CD8-positive, alpha-beta memory T cell (primary cell): ENCODE measurements at regions not wholly inside any gene's neighbourhood (a gene's known extent, or its start where the extent isn't known, plus 50 kb on each side); places are given as distances from the start of the nearest gene placed in this dataset.

Experiments used
- CTCF ChIA-PET: fragments of 350-600 bp; sonication (Branson Sonifier 250); formaldehyde crosslinking; loops from one replicate; lab custom pipeline; 2021; ENCODE audit warnings: antibody characterized with exemption; lab: Charles Lee
- POLR2A ChIA-PET: fragments of 350-600 bp; sonication (Branson Sonifier 250); formaldehyde crosslinking; loops from one replicate; lab custom pipeline; 2021; ENCODE audit warnings: antibody characterized with exemption; lab: Charles Lee
- DNase-seq, 5 donors: peaks; one replicate each; pipeline versions ENCODE4 v3.0.0 to v3.0.0-alpha.2; 2020 to 2022; ENCODE audit warnings: mixed read lengths in 1 of 5
- H3K27ac ChIP-seq: one replicate; pipeline ENCODE4 v1.7.0; 2013; ENCODE audit warnings: low read depth, mild to moderate bottlenecking, low read length, moderate library complexity
- H3K27me3 ChIP-seq: 2 replicates; pipeline ENCODE4 v1.7.0; 2013; ENCODE audit warnings: low read length, mild to moderate bottlenecking; ENCODE audit not compliant: insufficient read depth, poor library complexity, severe bottlenecking
- H3K36me3 ChIP-seq: 2 replicates; pipeline ENCODE4 v1.7.0; 2013; ENCODE audit warnings: mild to moderate bottlenecking, low read length, moderate library complexity; ENCODE audit not compliant: insufficient read depth
- H3K4me1 ChIP-seq: 2 replicates; pipeline ENCODE4 v1.7.0; 2013; ENCODE audit warnings: mild to moderate bottlenecking, low read length, moderate library complexity; ENCODE audit not compliant: insufficient read depth
- H3K4me3 ChIP-seq: 2 replicates; pipeline ENCODE4 v1.7.0; 2013; ENCODE audit warnings: mild to moderate bottlenecking, low read length
- H3K9me3 ChIP-seq: 2 replicates; pipeline ENCODE4 v1.7.0; 2013; ENCODE audit warnings: mild to moderate bottlenecking, low read length
- H3K27ac Mint-ChIP-seq, 8 donors: one replicate each; pipeline ENCODE4 v1.8.0; 2020 to 2021; ENCODE audit warnings: mixed read lengths in 8 of 8, mild to moderate bottlenecking in 6 of 8, inconsistent platforms in 3 of 8, moderate library complexity in 3 of 8
- H3K27me3 Mint-ChIP-seq, 2 donors: one replicate each; pipeline ENCODE4 v1.8.0; 2020 to 2021; ENCODE audit warnings: mixed read lengths in 2 of 2, mild to moderate bottlenecking in 1 of 2, moderate library complexity in 1 of 2
- H3K36me3 Mint-ChIP-seq, 3 donors: one replicate each; pipeline ENCODE4 v1.8.0; 2020 to 2021; ENCODE audit warnings: mixed read lengths in 3 of 3, inconsistent platforms in 1 of 3, mild to moderate bottlenecking in 1 of 3
- H3K4me1 Mint-ChIP-seq, 3 donors: one replicate each; pipeline ENCODE4 v1.8.0; 2020 to 2021; ENCODE audit warnings: mixed read lengths in 3 of 3, inconsistent platforms in 1 of 3, mild to moderate bottlenecking in 1 of 3
- H3K4me3 Mint-ChIP-seq, 7 donors: one replicate each; pipeline ENCODE4 v1.8.0; 2020 to 2021; ENCODE audit warnings: mixed read lengths in 7 of 7, mild to moderate bottlenecking in 6 of 7, moderate library complexity in 4 of 7, inconsistent platforms in 2 of 7
- H3K9me3 Mint-ChIP-seq, 5 donors: one replicate each; pipeline ENCODE4 v1.8.0; 2020 to 2022; ENCODE audit warnings: mixed read lengths in 5 of 5, mild to moderate bottlenecking in 3 of 5, moderate library complexity in 2 of 5, inconsistent platforms in 1 of 5

DNA sequence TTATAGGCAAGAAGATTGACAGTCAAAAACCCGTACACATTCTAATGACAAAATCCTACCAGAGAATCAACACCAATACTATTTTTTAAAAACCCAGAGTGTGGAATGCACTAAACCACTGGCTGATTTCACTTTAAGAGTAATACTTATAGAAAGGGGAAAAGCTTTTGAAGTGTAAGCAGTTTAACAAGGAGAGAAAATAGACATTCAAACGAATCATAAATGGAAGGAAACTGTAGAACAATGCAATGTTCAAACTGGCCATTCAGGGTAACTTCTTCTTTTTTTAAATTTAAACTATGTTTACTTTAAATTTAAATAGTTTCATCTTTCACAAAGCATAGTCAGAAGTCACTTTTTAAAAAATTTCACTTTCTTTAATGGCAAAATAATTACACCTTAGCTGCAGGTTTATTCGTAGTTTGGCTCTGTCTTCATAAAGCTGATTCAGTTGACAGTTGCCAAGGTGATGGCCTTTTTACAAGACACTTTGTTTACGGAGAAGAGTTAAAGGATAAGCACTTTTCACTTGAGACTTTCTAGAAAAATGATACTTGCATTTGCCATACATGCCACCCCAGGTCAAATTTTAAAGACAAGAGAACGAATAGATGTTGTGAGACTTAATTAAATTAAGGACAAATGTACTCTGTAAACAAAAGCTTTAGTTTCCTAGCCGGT, 82.4 kb upstream of the KLF3 start:
- Histone ChIP-seq H3K4me1 (peaks cover 11% of the 10 kb centered on the region), H3K36me3 (no peaks in the 10 kb centered on the region), H3K27me3 (no peaks in the 10 kb centered on the region), H3K9me3 (no peaks in the 10 kb centered on the region), H3K27ac (no peak overlapping the region), H3K4me3 (no peak overlapping the region)
- DNase-seq: no peak
- H3K4me3 Mint-ChIP-seq: no peak overlapping the region
- H3K27ac Mint-ChIP-seq: peak overlapping the region in 2 of 8 donors; percentile 15 to 78
- ChIA-PET CTCF (interaction anchor here (1.1 kb wide), 1 partner anchor 230 kb away, joined by 3 read pairs; no protein-coding TSS in a partner anchor), POLR2A (interaction anchor here (0.6 kb wide), 1 partner anchor 77 kb away, joined by 4 read pairs; no protein-coding TSS in a partner anchor)
- H3K36me3 Mint-ChIP-seq: peaks cover 0 to 8% (median 2%) of the 10 kb centered on the region in 3 donors
- H3K9me3 Mint-ChIP-seq: peaks cover 0 to 2% (median 0%) of the 10 kb centered on the region in 5 donors
- H3K4me1 Mint-ChIP-seq: peaks cover 13 to 24% (median 18%) of the 10 kb centered on the region in 3 donors
- peaks cover 1 to 2% of the 10 kb centered on the region in 2 donors for H3K27me3 Mint-ChIP-seq

GRCh38 chr4:38582445-38582844, 81.6 kb upstream of the KLF3 start:
- POLR2A ChIA-PET: no interaction called here

DNA sequence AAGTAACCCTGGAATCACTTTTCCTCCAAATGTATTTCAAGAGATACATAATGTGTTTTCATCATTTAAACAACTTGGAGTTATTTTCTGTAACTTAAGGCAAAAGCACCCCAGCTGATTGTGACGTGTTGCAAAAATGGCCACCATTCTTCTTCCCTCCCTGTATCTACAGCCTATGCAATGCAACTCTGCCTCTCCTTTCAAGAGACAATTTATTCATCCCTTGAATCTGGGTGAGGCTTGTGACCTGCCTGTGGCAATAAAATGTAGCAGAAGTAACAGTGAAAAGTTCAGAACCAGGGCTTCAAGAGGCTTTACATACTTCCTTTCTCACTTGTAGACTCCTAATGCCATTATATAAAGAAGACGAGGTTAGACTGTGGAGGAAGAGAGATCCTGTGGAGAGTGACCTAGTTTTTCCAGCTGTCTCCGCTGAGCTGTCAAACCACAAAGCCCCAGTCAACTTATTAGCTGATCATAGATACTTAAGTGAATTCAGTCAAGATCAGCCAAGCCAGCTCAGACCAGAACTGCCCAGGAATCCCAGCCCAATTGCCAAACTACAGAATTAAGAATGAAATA, 81.0 kb upstream of the KLF3 start:
- H3K27ac ChIP-seq: no peak overlapping the region
- peaks cover 0 to 10% (median 6%) of the 10 kb centered on the region in 3 donors for H3K36me3 Mint-ChIP-seq
- H3K36me3 ChIP-seq: no peaks in the 10 kb centered on the region
- ChIA-PET POLR2A (interaction anchor here (0.6 kb wide), 1 partner anchor 531 kb away, joined by 3 read pairs; no protein-coding TSS in a partner anchor), CTCF (interaction anchor here (1.1 kb wide), 1 partner anchor 231 kb away, joined by 3 read pairs; no protein-coding TSS in a partner anchor)
- peaks cover 0 to 2% (median 0%) of the 10 kb centered on the region in 5 donors for H3K9me3 Mint-ChIP-seq
- H3K4me1 ChIP-seq: peaks cover 11% of the 10 kb centered on the region
- no peaks in the 10 kb centered on the region for H3K9me3 ChIP-seq
- no peak overlapping the region for H3K4me3 ChIP-seq
- peak overlapping the region in 7 of 8 donors; percentile 31 to 85 (median 68) for H3K27ac Mint-ChIP-seq
- peak in 2 of 5 donors; percentile 4 to 47 for DNase-seq
- H3K4me3 Mint-ChIP-seq: peak overlapping the region in 5 of 7 donors; percentile 5 to 71 (median 40)
- no peaks in the 10 kb centered on the region for H3K27me3 ChIP-seq
- H3K4me1 Mint-ChIP-seq: peaks cover 13 to 25% (median 18%) of the 10 kb centered on the region in 3 donors
- H3K27me3 Mint-ChIP-seq: peaks cover 2 to 5% of the 10 kb centered on the region in 2 donors

More at GRCh38 chr4:38582445-38582844, 81.6 kb upstream of the KLF3 start:
- DNase-seq: no peak
- Mint-ChIP-seq H3K4me1 (peaks cover 13 to 24% (median 18%) of the 10 kb centered on the region in 3 donors), H3K27ac (peak overlapping the region in 5 of 8 donors; percentile 31 to 85 (median 64)), H3K4me3 (peak overlapping the region in 1 of 7 donors; percentile 10), H3K36me3 (peaks cover 0 to 8% (median 6%) of the 10 kb centered on the region in 3 donors), H3K27me3 (peaks cover 1 to 5% of the 10 kb centered on the region in 2 donors), H3K9me3 (peaks cover 0 to 2% (median 0%) of the 10 kb centered on the region in 5 donors)
- H3K36me3 ChIP-seq: no peaks in the 10 kb centered on the region
- H3K27ac ChIP-seq: no peak overlapping the region
- no peaks in the 10 kb centered on the region for H3K27me3 ChIP-seq
- H3K9me3 ChIP-seq: no peaks in the 10 kb centered on the region
- CTCF ChIA-PET: interaction anchor here (1.1 kb wide), 1 partner anchor 231 kb away, joined by 3 read pairs; no protein-coding TSS in a partner anchor
- no peak overlapping the region for H3K4me3 ChIP-seq
- H3K4me1 ChIP-seq: peaks cover 11% of the 10 kb centered on the region

- Histone ChIP-seq H3K4me3 (no peak overlapping the region), H3K27me3 (no peaks in the 10 kb centered on the region), H3K4me1 (peaks cover 11% of the 10 kb centered on the region), H3K27ac (no peak overlapping the region), H3K9me3 (no peaks in the 10 kb centered on the region), H3K36me3 (no peaks in the 10 kb centered on the region)
- Mint-ChIP-seq H3K36me3 (peaks cover 0 to 21% (median 6%) of the 10 kb centered on the region in 3 donors), H3K4me3 (no peak overlapping the region), H3K27me3 (peaks cover 3 to 5% of the 10 kb centered on the region in 2 donors), H3K4me1 (peaks cover 13 to 26% (median 18%) of the 10 kb centered on the region in 3 donors), H3K9me3 (peaks cover 0 to 2% (median 0%) of the 10 kb centered on the region in 5 donors), H3K27ac (peak overlapping the region in 1 of 8 donors; percentile 37)
- CTCF ChIA-PET: interaction anchor here (1.3 kb wide), 1 partner anchor 10 kb away, joined by 3 read pairs; no protein-coding TSS in a partner anchor
- POLR2A ChIA-PET: interaction anchor here (0.6 kb wide), 1 partner anchor 1137 kb away, joined by 4 read pairs; no protein-coding TSS in a partner anchor
- no peak for DNase-seq
Measured at GRCh38 chr4:38585871-38586270, 78.1 kb upstream of the KLF3 start.

- Mint-ChIP-seq H3K4me3 (no peak overlapping the region), H3K27me3 (peaks cover 5 to 7% of the 10 kb centered on the region in 2 donors), H3K36me3 (peaks cover 0 to 23% (median 6%) of the 10 kb centered on the region in 3 donors), H3K9me3 (peaks cover 0 to 6% (median 2%) of the 10 kb centered on the region in 5 donors), H3K4me1 (peaks cover 13 to 23% (median 13%) of the 10 kb centered on the region in 3 donors), H3K27ac (no peak overlapping the region)
- POLR2A ChIA-PET: interaction anchor here (0.6 kb wide), 1 partner anchor 98 kb away, joined by 3 read pairs; no protein-coding TSS in a partner anchor
- Histone ChIP-seq H3K36me3 (no peaks in the 10 kb centered on the region), H3K4me1 (peaks cover 11% of the 10 kb centered on the region), H3K27me3 (no peaks in the 10 kb centered on the region), H3K9me3 (no peaks in the 10 kb centered on the region), H3K4me3 (no peak overlapping the region), H3K27ac (no peak overlapping the region)
- CTCF ChIA-PET: no interaction called here
- DNase-seq: no peak
Measured at GRCh38 chr4:38587106-38587505, 76.9 kb upstream of the KLF3 start.

GRCh38 chr4:38590046-38590445, 74.0 kb upstream of the KLF3 start:
- POLR2A ChIA-PET: no interaction called here
- Mint-ChIP-seq H3K9me3 (peaks cover 0 to 6% (median 2%) of the 10 kb centered on the region in 5 donors), H3K27ac (no peak overlapping the region), H3K27me3 (peaks cover 5 to 6% of the 10 kb centered on the region in 2 donors), H3K4me1 (peaks cover 0 to 5% (median 0%) of the 10 kb centered on the region in 3 donors), H3K36me3 (peaks cover 0 to 22% (median 6%) of the 10 kb centered on the region in 3 donors), H3K4me3 (no peak overlapping the region)
- no peaks in the 10 kb centered on the region for H3K4me1 ChIP-seq
- no peaks in the 10 kb centered on the region for H3K27me3 ChIP-seq
- CTCF ChIA-PET: no interaction called here
- H3K9me3 ChIP-seq: no peaks in the 10 kb centered on the region
- DNase-seq: no peak
- no peak overlapping the region for H3K27ac ChIP-seq
- no peak overlapping the region for H3K4me3 ChIP-seq
- no peaks in the 10 kb centered on the region for H3K36me3 ChIP-seq

- CTCF ChIA-PET: no interaction called here
- POLR2A ChIA-PET: interaction anchor here (0.5 kb wide), 1 partner anchor 69 kb away, joined by 3 read pairs; no protein-coding TSS in a partner anchor
Measured at GRCh38 chr4:38591617-38592337, 72.2 kb upstream of the KLF3 start.

More at GRCh38 chr4:38591617-38592337, 72.2 kb upstream of the KLF3 start:
- H3K4me1 Mint-ChIP-seq: peaks cover 0 to 2% (median 0%) of the 10 kb centered on the region in 3 donors
- H3K36me3 ChIP-seq: no peaks in the 10 kb centered on the region
- H3K9me3 Mint-ChIP-seq: peaks cover 0 to 6% (median 0%) of the 10 kb centered on the region in 5 donors
- DNase-seq: no peak
- peaks cover 0 to 15% (median 1%) of the 10 kb centered on the region in 3 donors for H3K36me3 Mint-ChIP-seq
- H3K27ac ChIP-seq: no peak overlapping the region
- no peak overlapping the region for H3K4me3 Mint-ChIP-seq
- no peaks in the 10 kb centered on the region for H3K4me1 ChIP-seq
- no peaks in the 10 kb centered on the region for H3K9me3 ChIP-seq
- no peaks in the 10 kb centered on the region for H3K27me3 ChIP-seq
- no peak overlapping the region for H3K27ac Mint-ChIP-seq
- no peak overlapping the region for H3K4me3 ChIP-seq
- peaks cover under 1 to 5% of the 10 kb centered on the region in 2 donors for H3K27me3 Mint-ChIP-seq
